SJCRH30 (cell line): ENCODE measurements at regions not wholly inside any gene's neighbourhood (a gene's known extent, or its start where the extent isn't known, plus 50 kb on each side); places are given as distances from the start of the nearest gene placed in this dataset.

Source experiments
- DNase-seq, 2 experiments: peaks; one replicate each; pipeline ENCODE4 v3.0.0-alpha.2; 2015 to 2020
- H3K27ac ChIP-seq: fragments of 250-450 bp; sonication (Bioruptor Pico); 2 replicates; pipeline ENCODE4 v1.5.1; 2020; ENCODE audit warnings: mild to moderate bottlenecking, moderate library complexity
- H3K27me3 ChIP-seq: fragments of 250-450 bp; sonication (Bioruptor Pico); 2 replicates; pipeline ENCODE4 v1.5.1; 2020; ENCODE audit warnings: mild to moderate bottlenecking, moderate library complexity
- H3K36me3 ChIP-seq: fragments of 250-450 bp; sonication (Bioruptor Pico); 2 replicates; pipeline ENCODE4 v1.5.1; 2020; ENCODE audit warnings: mild to moderate bottlenecking, moderate library complexity
- H3K4me1 ChIP-seq: fragments of 250-450 bp; sonication (Bioruptor Pico); 2 replicates; pipeline ENCODE4 v1.5.1; 2020; ENCODE audit warnings: mild to moderate bottlenecking, moderate library complexity
- H3K4me3 ChIP-seq: fragments of 250-450 bp; sonication (Bioruptor Pico); 2 replicates; pipeline ENCODE4 v1.5.1; 2020; ENCODE audit warnings: mild to moderate bottlenecking, moderate library complexity
- H3K9me3 ChIP-seq: fragments of 250-450 bp; sonication (Bioruptor Pico); replicated peaks from 2 replicates; pipeline ENCODE4 v1.5.1; 2020; ENCODE audit warnings: mild to moderate bottlenecking, moderate library complexity

DNA sequence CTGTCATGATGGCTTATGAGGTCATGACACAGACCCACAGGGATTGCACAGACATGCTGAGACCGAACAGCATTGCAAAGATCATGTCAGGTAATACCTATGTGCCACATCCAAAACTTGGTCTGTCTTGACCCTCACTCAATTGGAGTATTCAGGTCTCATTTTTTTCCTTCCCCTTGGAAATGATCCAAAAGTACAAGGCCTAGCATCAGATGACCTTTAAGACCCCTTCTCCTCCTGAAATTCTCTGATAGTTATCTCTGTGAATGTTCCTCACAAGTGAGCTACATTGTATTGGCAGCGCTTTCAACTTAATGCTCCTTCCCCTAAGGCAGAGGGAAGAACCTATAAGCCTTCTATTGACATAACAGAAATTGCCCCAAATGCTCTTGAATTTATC is 507.4 kb upstream of the JARID2 start:
- Histone ChIP-seq H3K9me3 (no peaks in the 10 kb centered on the region), H3K27me3 (no peaks in the 10 kb centered on the region), H3K4me1 (no peaks in the 10 kb centered on the region), H3K36me3 (no peaks in the 10 kb centered on the region), H3K27ac (no peak overlapping the region), H3K4me3 (no peak overlapping the region)
- DNase-seq: no peak

DNA sequence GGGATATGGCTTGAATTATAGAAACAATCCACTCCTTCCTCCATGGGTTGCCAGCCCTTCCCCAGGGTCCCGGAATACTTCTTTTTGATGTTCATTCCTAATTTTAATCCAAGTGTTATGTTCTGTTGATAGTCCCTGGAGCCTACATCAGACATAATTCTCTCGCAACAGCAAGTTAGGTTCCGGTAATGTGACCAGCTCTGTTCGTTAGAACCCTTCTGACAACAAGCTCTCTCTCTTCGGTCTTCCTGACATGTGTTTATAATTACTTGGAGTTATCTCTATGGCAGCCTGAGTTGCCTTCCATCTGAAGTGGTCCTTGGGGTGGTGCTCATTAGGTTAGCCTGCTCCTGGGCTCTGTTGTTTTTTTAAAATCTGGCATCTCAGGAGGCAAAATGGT is 506.9 kb upstream of the JARID2 start:
- H3K9me3 ChIP-seq: no peaks in the 10 kb centered on the region
- H3K27me3 ChIP-seq: no peaks in the 10 kb centered on the region
- no peak for DNase-seq
- H3K4me3 ChIP-seq: no peak overlapping the region
- no peaks in the 10 kb centered on the region for H3K4me1 ChIP-seq
- H3K27ac ChIP-seq: no peak overlapping the region
- no peaks in the 10 kb centered on the region for H3K36me3 ChIP-seq

DNA sequence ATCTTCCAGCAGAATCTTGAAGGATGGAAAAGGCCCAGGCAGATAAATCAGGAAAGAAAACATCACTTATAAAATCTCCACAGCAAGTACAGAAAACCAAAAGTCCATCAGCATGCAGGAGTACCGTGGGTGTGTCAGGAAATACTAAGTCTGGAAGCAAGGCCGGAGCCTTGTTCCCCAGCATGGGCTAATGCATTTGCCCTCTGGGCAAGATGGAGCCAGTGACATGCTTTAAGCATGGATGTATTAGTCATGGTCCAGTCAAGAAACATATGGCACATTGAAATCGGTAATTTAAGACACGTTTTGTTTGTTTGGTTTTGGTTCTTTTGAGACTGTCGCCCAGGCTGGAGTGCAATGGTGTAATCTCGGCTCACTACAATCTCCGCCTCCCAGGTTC is 506.0 kb upstream of the JARID2 start:
- DNase-seq: peak; percentile 58 to 60
- H3K4me3 ChIP-seq: no peak overlapping the region
- H3K36me3 ChIP-seq: no peaks in the 10 kb centered on the region
- no peak overlapping the region; the same call in 1 of the 2 replicates for H3K27ac ChIP-seq
- H3K9me3 ChIP-seq: no peaks in the 10 kb centered on the region
- no peaks in the 10 kb centered on the region for H3K27me3 ChIP-seq
- no peaks in the 10 kb centered on the region for H3K4me1 ChIP-seq

DNA sequence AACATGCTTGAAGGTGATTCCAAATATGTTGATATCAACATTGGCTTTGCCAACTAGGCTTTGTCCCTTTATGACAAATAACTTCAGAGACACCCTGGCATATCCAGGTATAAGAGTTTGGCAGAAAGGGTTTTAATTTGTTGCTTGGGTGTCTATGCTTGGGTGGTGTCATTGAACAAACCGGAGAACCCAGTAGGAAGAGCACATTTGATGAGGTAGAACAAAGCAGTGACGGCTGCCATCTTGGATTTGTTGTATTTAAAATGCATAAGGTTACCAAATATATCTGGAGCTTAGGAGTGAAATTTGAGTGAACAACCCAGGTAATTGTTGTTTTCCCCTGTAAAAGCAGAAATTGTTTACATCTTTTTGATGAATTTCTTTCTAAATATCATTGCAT is 503.7 kb upstream of the JARID2 start:
- Histone ChIP-seq H3K27me3 (no peaks in the 10 kb centered on the region), H3K27ac (no peak overlapping the region), H3K4me3 (no peak overlapping the region), H3K9me3 (no peaks in the 10 kb centered on the region), H3K36me3 (no peaks in the 10 kb centered on the region), H3K4me1 (no peaks in the 10 kb centered on the region)
- no peak for DNase-seq

DNA sequence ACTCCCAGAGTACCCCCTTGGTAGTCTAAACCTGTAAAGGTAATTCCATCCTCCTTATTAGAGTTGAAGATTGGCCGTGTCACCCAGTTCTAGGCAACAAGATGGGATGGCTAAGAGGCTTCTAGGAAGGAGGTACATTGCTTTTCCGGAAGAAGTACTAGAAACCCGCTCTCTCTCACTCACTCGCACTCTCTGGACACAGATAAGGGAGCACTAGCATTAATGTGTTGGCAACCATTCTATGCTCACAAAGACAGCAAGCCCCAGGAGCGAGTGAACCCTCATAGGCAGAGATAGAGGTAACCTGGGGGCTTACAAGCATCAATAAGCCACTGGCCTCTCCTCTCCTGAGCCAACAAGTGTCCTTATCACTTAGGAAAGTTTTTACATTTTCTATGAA is 503.2 kb upstream of the JARID2 start:
- H3K27me3 ChIP-seq: no peaks in the 10 kb centered on the region
- H3K27ac ChIP-seq: no peak overlapping the region
- no peaks in the 10 kb centered on the region for H3K4me1 ChIP-seq
- no peaks in the 10 kb centered on the region for H3K9me3 ChIP-seq
- no peaks in the 10 kb centered on the region for H3K36me3 ChIP-seq
- DNase-seq: no peak
- H3K4me3 ChIP-seq: no peak overlapping the region

DNA sequence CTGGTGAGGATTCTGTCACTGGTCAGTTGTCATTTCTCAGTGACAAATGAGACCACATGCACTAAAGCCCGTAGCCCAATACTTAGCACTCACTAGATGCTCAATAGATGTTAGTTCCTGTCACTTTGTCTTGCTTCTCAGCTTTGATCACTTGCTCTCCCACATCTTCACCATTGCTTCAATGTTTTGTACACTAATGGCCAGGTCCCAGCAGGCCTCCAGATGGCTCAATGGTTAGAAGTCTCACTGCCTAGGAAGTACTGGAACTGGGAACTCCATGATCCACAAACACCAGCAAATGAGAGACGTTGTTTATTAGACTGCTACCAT is 502.8 kb upstream of the JARID2 start:
- Histone ChIP-seq H3K9me3 (no peaks in the 10 kb centered on the region), H3K4me1 (no peaks in the 10 kb centered on the region), H3K27ac (no peak overlapping the region), H3K4me3 (no peak overlapping the region), H3K36me3 (no peaks in the 10 kb centered on the region), H3K27me3 (no peaks in the 10 kb centered on the region)
- DNase-seq: no peak

DNA sequence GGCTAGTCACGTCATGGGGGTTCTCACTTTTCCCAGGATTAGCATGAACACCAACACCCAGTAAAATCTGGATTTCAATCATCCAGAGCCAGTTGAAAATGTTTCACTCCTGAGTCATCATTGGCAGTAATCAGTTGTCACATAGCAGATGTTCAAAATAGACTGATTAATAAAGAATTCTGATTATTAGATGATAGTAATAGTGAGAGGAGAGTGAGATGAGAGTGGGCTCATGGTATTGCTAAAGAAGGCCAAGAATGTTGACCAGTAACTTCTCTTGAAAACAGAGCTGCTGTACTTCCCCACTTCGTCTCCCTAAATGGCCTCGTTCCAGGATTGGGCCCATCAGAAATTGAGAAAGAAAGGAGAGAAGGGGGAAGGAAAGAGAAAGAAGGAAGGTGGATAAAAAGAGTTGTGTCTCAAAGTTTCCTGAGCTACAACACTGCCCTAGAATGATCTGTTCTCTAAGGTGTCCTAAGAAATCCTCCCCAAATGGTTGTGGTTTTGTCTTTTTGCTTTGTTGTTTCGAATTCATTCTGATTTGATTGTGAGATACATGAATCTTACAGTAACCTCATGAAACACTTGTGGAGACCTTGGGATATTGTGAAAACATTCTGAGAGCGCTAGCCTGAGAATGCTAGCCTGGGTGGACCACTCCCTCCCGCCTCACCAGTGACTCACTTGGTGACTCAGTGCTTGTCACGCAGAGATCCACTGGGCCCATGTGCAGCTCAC is 502.2 kb upstream of the JARID2 start:
- Histone ChIP-seq H3K9me3 (no peaks in the 10 kb centered on the region), H3K4me1 (no peaks in the 10 kb centered on the region), H3K27ac (no peak overlapping the region), H3K4me3 (no peak overlapping the region), H3K27me3 (no peaks in the 10 kb centered on the region), H3K36me3 (no peaks in the 10 kb centered on the region)
- DNase-seq: no peak

DNA sequence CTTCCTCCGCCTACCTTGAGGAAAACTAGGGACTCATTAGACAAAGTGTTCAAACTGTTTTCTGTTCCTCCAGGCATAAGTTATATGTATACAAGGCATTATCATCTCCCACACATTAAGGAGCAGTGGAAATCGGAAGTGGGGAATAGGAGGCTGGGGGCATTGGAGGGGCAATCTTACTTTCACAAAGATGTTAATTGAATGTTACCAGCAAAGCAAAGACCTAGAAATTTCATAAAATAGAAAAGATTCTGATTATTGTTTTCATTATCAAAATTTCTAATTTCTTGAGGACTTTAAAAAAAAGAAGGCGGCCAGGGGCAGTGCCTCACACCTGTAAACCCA is 501.7 kb upstream of the JARID2 start:
- no peaks in the 10 kb centered on the region for H3K27me3 ChIP-seq
- no peak overlapping the region for H3K27ac ChIP-seq
- no peaks in the 10 kb centered on the region for H3K36me3 ChIP-seq
- no peaks in the 10 kb centered on the region for H3K9me3 ChIP-seq
- no peak for DNase-seq
- H3K4me1 ChIP-seq: no peaks in the 10 kb centered on the region
- no peak overlapping the region for H3K4me3 ChIP-seq

DNA sequence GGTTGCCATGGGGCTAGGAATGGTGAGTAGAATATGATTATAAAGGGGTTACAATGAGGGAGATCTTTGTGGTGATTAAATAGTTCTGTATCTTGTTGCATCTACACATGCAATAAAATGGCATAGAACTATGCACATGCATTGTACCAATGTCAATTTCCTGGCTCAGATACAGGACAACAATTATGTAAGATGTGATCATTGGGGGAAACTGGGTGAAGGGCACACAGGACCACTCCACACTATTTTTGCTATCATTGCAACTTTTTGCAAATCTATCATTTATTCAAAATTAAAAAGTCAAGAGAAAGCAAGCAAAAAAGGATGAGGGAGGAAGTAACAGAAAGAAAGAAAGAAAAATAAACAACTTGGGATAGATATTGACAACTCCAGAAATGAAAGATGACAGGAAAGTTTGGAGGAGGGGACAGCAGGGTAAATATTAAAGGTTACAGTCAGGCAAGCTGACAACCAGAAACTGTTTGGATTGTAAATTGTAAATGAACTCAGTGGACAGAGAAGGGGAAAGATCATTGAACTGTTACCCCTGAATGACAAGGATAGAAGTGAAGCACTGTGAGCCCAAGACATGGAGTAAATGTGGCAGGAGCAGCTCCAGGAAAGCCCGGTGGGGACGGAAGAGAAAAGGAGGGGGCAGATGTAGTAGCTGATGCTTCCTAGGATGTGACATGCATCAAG is 499.6 kb upstream of the JARID2 start:
- DNase-seq: no peak
- Histone ChIP-seq H3K4me3 (no peak overlapping the region), H3K27me3 (no peaks in the 10 kb centered on the region), H3K4me1 (no peaks in the 10 kb centered on the region), H3K27ac (no peak overlapping the region), H3K9me3 (no peaks in the 10 kb centered on the region), H3K36me3 (no peaks in the 10 kb centered on the region)

DNA sequence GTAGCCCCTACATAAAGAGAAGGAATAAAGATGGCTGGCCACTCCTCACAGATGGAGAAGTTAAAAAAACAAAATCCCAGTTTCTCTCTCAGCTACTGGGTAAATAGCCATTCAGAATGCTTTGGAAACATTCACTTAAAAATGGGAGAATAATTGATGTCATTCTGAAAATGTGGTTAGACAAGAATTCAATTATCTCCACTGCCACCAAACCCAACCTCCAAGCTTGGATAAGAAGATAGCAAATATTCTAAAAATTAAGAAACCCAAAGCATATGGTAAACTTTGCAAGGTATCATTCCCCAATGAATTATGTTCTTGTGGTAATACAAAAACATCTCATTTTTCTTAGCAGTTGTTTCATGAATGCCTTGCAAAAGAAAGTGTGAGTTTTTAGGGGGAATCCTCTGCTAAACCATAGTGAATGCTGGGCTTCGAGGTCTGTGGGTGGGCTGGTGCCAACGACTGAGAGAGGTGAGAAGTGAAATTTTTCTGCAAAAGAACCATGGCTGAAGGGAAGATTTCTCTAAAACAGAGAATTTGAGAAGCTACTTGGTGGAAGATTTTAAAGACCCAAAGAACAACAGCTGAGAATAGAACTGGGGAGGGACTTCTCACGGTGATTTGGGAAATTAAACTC is 497.9 kb upstream of the JARID2 start:
- no peak for DNase-seq
- no peak overlapping the region for H3K27ac ChIP-seq
- H3K9me3 ChIP-seq: no peaks in the 10 kb centered on the region
- no peaks in the 10 kb centered on the region for H3K36me3 ChIP-seq
- H3K27me3 ChIP-seq: no peaks in the 10 kb centered on the region
- no peaks in the 10 kb centered on the region for H3K4me1 ChIP-seq
- no peak overlapping the region for H3K4me3 ChIP-seq

DNA sequence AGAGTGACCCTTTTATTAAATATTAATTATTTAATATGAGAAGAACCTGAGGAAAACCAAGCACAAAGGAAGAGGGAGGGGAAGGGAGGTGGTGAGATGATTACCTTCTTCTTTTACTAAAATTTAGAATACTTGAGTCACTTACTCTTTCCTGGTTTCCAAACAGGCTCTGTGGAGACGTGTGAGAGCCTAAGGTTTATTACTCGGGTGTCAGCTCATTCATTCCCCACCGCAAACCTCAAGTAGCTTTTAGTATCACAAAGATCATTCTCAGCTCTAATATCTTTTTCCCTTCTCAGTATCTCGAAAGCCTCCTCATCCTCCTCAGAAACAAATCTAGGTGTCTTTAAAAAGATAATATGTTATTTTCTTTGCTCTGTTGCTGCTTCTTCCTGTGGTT is 497.2 kb upstream of the JARID2 start:
- no peak for DNase-seq
- H3K27ac ChIP-seq: no peak overlapping the region
- no peaks in the 10 kb centered on the region for H3K4me1 ChIP-seq
- H3K27me3 ChIP-seq: no peaks in the 10 kb centered on the region
- no peaks in the 10 kb centered on the region for H3K36me3 ChIP-seq
- H3K4me3 ChIP-seq: no peak overlapping the region
- H3K9me3 ChIP-seq: no peaks in the 10 kb centered on the region

DNA sequence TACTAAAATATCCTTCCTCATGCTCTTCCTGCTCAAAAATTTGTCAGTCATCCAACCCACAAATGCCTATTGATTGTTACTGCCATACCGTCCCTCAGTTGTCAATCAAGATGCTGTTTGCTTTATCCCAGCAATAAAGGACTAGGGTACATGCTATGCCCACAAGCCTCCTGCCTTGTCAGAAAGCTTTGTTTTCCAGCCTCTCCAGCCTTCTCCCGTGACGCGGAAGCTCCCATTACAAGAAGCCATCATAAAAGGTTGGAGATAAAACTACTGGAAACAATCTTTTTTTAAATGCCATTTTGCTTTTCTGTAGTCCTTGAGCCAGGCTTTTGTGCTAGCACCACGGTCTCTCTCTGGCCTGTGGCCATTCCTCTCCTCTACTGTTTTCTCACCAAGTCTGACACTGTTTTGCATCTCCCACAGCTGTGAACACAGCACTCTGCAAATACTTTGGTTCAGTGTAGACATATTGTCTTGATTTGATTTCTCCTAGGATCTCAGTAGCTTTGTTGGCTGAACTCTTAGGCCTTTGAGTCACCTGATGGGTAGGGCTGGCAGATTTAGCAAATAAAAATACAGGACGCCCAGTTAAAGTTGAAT is 495.7 kb upstream of the JARID2 start:
- Histone ChIP-seq H3K27me3 (no peaks in the 10 kb centered on the region), H3K27ac (no peak overlapping the region), H3K4me3 (no peak overlapping the region), H3K36me3 (no peaks in the 10 kb centered on the region), H3K9me3 (no peaks in the 10 kb centered on the region), H3K4me1 (no peaks in the 10 kb centered on the region)
- DNase-seq: no peak

DNA sequence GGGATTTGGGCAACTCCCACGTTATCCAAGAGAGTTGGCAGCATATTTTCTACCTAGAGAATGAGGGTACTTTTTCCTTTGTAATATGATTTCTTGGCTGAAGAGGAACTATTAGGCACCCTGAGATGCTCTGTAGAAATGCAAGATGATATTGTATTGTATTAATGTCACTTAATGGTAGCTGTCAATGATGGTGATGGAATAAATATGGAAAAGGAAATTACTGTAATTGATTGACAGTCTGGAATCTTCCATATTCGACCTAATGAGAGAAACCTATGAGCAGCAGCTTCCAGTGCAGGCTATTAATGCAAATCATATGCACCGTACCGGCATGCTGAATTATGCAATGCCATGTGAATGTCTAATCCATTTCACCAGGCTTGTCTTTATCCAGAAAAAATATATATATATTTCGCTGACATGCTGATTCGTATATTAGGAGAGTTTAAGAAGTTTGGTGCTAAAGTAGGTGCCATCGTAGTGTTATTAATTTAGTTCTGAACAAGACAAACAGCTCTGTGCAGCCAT is 494.2 kb upstream of the JARID2 start:
- Histone ChIP-seq H3K27ac (no peak overlapping the region), H3K9me3 (no peaks in the 10 kb centered on the region), H3K4me3 (no peak overlapping the region), H3K36me3 (no peaks in the 10 kb centered on the region), H3K27me3 (no peaks in the 10 kb centered on the region), H3K4me1 (no peaks in the 10 kb centered on the region)
- DNase-seq: no peak

DNA sequence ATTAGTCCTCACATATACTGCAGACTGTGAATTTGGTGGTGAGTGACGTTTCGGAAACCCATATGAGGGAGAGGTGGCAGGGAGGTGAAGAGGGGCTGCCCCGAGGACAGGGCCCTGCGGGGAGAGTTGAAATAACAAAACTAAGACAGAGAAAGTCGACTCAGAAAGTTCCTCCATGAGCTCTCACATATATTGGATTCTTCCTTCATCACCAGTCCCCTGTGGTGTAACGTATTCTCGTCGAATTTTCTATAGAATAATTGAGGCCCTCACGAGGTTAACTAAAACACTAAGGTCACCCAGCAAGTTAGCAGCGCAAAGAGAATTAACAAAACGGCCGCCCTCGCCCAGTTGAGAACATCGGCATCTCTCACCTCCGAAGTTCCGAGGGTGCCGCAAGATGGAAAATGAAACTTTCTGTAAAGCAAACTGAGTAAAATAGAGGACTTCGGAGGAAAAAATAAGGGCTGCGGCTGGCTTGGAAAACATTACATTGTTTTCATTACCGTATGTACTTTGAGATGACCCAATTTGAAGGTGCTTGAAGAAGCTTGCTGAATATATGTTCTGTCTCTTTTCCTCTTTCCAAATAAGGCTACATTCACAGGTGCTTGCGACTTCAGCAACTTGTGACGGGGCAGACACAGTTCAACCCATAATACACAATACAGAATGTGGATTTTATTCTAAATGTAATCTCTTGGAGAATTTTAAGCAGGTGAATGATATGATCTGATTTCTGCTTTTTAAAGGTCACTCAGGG is 490.9 kb upstream of the JARID2 start:
- no peak for DNase-seq
- Histone ChIP-seq H3K27me3 (no peaks in the 10 kb centered on the region), H3K4me1 (no peaks in the 10 kb centered on the region), H3K4me3 (no peak overlapping the region), H3K9me3 (no peaks in the 10 kb centered on the region), H3K36me3 (no peaks in the 10 kb centered on the region), H3K27ac (no peak overlapping the region)

DNA sequence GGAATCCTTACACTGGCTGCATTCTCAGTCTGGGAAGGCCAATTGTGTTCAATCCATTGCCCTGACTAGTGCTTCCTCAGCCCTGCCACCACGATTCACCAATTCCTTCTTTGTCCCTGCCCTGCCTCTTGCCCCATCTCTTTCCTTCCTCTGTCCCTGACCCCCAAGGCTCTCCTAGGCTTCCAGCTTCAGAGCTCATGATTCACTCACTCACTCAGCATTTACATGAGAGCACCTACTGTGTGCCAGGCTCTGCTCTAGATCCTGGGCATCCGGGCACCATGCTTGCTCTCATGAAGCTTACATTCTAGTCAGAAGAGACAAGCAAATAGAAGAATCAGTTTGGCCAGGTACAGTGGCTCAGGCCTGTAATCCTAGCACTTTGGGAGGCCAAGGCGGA is 489.5 kb upstream of the JARID2 start:
- DNase-seq: no peak
- no peaks in the 10 kb centered on the region for H3K9me3 ChIP-seq
- H3K27ac ChIP-seq: no peak overlapping the region
- H3K36me3 ChIP-seq: no peaks in the 10 kb centered on the region
- H3K4me3 ChIP-seq: no peak overlapping the region
- no peaks in the 10 kb centered on the region for H3K4me1 ChIP-seq
- no peaks in the 10 kb centered on the region for H3K27me3 ChIP-seq
